GM12864 (cell line): ENCODE measurements at regions not wholly inside any gene's neighbourhood (a gene's known extent, or its start where the extent isn't known, plus 50 kb on each side); places are given as distances from the start of the nearest gene placed in this dataset.
"Not testable (repeated sequence)": the region's sequence is repeated elsewhere in the genome, so short reads cannot be mapped to it uniquely, and the experiment has no call there.

Experiments
- DNase-seq: peaks from one replicate; pipeline ENCODE4 v3.0.0-alpha.2; 2011; ENCODE audit warnings: low read depth
- H3K4me3 ChIP-seq: 2 replicates; pipeline ENCODE4 v1.5.1; 2011; ENCODE audit warnings: mild to moderate bottlenecking, low read depth, low read length, control low read depth
- CTCF ChIP-seq: IDR thresholded peaks from 2 replicates; pipeline ENCODE4 v1.5.1; 2011; ENCODE audit warnings: low read depth, mild to moderate bottlenecking, moderate library complexity, low read length, control low read depth, inconsistent platforms; ENCODE audit errors: missing control alignments

GRCh38 chr15:96165081-96165480 is 165.4 kb upstream of the NR2F2 start:
- no peak overlapping the region for H3K4me3 ChIP-seq
- DNase-seq, result no peak
- TF ChIP-seq CTCF, result no peak

- no peak for DNase-seq
- TF ChIP-seq CTCF, result no peak
- H3K4me3 ChIP-seq, result no peak overlapping the region
These were observed 164.7 kb upstream of the NR2F2 start for GRCh38 chr15:96165775-96166174.

GRCh38 chr15:96166223-96167200 is 164.0 kb upstream of the NR2F2 start:
- no peak for DNase-seq
- TF ChIP-seq CTCF, result no peak
- H3K4me3 ChIP-seq, result no peak overlapping the region

GRCh38 chr15:96170616-96170978 is 159.9 kb upstream of the NR2F2 start:
- not testable (repeated sequence) for H3K4me3 ChIP-seq, DNase-seq

GRCh38 chr15:96170979-96171739 is 159.3 kb upstream of the NR2F2 start:
- no peak for DNase-seq
- TF ChIP-seq CTCF, result no peak
- H3K4me3 ChIP-seq, result no peak overlapping the region

GRCh38 chr15:96171853-96172296 is 158.6 kb upstream of the NR2F2 start:
- TF ChIP-seq CTCF, result no peak
- DNase-seq, result no peak
- no peak overlapping the region for H3K4me3 ChIP-seq

- no peak overlapping the region for H3K4me3 ChIP-seq
- no peak for TF ChIP-seq CTCF
- no peak for DNase-seq
These were observed 158.1 kb upstream of the NR2F2 start for GRCh38 chr15:96172417-96172816.
